CD4-positive, alpha-beta T cell treated with Interleukin-6 for 4 hours (primary cell): ENCODE measurements at regions not wholly inside any gene's neighbourhood (a gene's known extent, or its start where the extent isn't known, plus 50 kb on each side); places are given as distances from the start of the nearest gene placed in this dataset.
"Not testable (repeated sequence)": the region's sequence is repeated elsewhere in the genome, so short reads cannot be mapped to it uniquely, and the experiment has no call there.

ENCODE experiments used
- DNase-seq: peaks from one replicate; pipeline ENCODE4 v3.0.0-alpha.2; 2020; ENCODE audit warnings: mixed read lengths

DNA sequence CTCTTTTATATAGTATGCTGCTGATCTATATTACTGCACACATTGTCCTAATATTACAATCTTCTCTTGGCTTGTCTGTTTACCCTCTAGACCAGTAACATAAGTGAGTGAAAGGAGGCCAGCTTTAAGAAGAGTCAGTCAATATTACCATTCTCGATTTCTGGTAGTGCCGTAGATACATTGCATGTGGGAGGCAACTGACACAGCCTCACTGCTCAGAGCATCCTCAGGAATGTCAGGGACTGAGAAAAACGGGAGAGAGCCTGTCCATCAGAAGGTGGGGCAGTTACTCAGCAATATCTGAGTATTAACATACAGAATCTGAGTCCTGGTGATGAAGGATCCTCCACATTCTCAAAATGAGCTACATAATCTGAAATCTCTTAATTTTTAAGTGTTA, 259.9 kb downstream of the GJA1 start:
- DNase-seq: no peak

DNA sequence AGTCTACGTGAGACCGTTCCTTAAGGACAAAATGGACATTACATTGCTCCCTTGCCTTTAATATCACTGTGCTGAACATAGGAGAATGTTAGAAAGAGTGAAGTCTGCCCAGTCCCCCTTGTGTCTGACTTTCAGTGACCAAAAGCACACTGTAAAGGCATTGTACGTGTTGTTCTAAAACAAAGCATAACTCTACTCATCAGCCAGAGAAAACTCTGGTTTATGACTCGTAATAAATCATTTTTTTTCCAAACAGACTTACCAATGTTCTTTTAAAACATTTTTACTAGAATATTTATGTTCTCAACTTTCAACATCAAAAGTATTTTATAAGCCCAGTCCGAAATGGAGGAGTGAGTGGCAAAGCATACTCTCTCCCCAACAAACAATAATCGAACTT, 262.5 kb downstream of the GJA1 start:
- DNase-seq: no peak

DNA sequence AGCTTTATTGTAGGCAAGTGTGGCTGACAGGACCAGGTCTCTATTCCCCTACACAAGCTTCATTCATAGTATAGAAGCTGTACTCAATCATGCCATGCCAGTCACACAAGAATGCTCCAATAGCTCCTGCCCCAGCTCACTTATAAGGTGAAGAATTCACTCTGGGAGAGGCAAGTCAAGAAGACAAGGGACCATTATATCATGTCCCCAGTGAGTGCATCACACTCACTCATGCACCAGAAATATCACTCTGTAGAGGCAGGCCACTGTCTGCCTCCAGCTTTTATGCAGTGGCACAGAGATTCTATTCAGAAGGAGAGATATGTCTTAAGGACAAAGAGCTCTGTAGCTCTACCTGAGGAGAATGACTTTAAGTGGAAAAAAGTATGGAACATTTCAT, 263.2 kb downstream of the GJA1 start:
- no peak for DNase-seq

DNA sequence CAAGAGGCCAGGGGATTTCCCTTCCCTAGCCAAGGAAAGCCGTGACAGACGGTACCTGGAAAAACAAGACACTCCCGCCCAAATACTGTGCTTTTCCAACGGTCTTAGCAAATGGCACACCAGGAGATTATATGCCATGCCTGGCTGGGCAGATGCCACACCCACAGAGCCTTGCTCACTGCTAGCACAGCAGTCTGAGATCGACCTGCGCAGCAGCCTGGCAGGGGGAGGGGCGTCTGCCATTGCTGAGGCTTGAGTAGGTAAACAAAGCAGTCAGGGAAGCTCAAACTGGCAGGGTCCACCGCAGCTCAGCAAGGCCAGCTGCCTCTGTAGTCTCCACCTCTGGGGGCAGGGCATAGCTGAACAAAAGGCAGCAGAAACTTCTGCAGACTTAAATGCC, 267.7 kb downstream of the GJA1 start:
- not testable (repeated sequence) for DNase-seq

DNA sequence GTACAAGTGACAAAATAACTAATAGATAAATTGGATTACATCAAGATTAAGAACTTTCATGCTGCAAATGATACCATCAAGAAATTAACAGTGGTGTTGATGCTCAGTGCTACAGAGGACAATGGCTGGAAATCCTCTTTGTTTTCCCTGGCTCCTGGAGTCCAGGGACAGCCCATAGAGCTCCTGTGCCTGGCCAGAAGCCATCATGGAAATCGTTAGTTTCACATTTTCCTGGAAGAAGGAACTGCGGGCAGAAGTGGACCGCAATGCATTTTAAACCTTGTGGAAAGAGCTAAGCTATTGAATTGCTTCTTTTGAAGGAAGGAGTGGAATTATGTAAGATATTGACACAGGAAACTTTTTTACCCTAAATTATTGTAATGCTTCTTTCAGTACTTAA, 276.0 kb downstream of the GJA1 start:
- DNase-seq: no peak

DNA sequence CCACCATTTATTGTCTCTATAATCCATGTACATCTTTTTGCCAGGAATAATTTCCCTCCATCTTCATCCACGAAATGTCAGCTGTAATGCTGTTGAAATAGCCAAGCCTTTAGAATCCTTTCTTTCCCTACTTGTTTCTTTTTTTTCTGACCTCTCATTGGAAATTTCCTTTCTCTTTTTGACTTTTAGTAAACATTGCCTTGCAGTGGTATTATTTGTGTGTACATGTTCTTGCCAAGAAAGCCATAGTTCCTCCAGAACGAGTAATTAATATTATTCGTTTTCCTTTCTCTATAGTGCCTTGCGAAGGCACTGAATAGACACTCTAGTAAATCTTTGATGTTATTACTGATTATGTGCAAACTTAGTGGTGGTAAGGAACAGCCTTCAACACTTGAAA, 282.2 kb downstream of the GJA1 start:
- DNase-seq: no peak

DNA sequence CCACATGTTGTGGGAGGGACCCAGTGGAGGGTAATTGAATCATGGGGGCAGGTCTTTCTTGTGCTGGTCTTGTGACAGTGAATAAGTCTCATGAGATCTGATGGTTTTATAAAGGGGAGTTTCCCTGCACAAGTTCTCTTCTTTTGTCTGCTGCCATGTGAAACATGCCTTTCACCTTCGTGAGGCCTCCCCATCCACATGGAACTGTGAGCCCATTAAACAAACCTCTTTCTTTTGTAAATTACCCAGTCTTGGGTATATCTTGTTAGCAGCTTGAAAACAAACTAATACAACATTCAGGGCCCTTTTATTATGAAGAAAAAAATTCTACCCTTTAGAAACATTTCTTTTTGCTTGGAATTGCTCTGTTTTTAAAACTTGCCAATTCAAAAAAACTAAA, 285.4 kb downstream of the GJA1 start:
- DNase-seq: not testable (repeated sequence)

DNA sequence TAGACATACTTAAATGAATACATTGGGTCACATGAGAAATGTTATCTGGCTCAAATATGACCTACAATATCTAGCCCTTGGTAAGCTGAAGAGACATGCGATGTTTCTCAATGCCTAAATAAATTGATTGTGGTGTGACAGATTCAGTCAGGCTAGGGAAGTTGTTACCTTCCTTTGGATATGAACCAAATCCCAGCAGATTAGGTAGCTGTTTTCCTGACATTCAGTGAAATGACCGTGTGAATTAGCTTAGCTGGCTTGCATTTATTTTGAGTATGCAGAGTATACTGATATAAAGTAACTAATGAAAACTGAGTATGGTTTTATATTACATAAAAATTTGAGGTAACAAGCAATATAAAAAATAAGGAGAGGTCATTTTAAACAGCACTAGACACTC, 288.2 kb downstream of the GJA1 start:
- DNase-seq: no peak

DNA sequence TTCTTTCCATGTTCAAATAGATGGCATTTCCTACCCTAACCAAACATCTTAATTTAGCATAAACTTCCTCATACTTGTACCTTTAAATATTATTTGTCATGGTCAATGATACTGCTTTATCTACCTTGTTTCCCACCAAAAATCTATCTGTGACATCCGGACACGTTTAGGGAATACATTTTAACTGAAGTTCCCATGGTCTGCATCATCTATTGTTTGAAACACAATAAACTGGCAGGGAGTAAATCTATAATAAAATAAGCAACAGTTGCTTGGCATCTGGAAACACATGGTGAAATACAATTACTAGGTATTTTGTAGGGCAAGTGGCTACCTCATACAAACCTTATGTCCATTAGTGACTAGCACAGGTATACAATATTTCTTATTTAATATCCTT, 289.1 kb downstream of the GJA1 start:
- DNase-seq: no peak

DNA sequence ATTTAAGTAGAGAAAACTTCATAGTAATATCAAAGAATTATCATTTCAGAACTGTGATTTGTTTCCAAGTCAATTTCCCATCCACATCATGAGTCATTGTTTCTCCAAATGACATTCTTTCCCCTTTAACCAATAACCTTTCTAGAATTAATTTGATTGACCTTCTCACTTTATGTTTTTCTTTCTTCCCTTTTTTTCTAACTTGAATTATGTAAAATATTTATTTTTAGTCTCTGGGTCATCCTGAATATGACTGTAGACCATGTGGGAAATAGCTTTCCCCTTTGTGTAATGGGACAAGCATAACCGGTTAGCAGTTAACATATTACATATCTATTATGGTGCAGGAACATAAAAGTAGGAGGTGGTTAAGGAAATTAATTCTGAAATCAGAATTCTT, 291.1 kb downstream of the GJA1 start:
- no peak for DNase-seq

DNA sequence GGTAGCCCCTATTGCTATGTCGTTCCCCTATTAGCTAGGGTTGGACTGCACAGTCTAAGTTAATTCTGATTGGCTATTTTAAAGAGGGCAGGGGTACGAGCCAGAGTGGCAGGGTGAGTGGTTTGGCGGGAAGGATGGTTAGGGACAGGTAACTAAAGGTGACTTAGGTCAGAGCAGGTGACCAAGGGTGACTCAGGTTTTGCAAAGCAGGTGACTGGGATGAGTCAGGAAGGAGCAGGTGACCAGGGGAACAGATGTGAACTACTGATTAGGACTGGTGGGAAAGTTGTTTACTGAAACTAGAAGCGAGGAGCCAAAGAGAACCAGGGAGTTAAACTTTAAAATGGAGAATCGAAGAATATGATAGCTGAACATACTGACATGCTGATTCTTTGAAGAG, 295.2 kb downstream of the GJA1 start:
- no peak for DNase-seq

DNA sequence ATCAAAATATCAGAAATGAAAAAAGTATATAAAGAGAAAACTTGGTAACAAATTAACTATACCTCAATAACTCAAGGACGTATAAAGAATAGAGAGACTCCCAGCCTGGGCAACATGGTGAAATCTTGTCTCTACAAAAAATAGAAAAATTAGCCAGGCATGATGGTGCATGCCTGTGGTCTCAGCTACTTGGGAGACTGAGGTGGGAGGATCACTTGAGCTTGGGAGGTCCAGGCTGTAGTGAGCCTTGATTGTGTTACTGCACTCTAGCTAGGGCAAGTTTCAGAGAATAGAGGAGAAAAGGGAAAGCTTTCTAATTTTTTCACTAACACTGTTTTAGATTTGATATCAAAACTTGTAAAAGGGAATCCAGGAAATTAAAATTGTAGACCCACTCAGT, 295.9 kb downstream of the GJA1 start:
- no peak for DNase-seq

DNA sequence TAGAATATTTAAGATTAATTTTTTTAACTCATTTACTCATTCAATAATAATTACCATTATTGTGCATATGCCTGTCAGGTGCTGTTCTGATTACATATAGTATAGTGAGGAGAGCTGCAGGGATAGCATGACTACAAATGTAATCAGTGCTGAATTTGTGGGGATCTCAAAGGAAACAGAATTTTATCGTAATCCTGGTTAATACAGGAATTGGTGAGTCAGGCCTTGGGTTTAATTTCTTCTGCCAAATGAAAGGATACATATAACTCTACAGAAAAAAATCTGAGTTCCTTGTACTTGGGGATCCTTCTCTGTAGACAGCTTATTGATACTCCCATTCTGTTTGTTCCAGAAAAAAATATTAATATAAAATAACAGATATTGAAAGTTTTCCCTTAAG, 297.2 kb downstream of the GJA1 start:
- no peak for DNase-seq

DNA sequence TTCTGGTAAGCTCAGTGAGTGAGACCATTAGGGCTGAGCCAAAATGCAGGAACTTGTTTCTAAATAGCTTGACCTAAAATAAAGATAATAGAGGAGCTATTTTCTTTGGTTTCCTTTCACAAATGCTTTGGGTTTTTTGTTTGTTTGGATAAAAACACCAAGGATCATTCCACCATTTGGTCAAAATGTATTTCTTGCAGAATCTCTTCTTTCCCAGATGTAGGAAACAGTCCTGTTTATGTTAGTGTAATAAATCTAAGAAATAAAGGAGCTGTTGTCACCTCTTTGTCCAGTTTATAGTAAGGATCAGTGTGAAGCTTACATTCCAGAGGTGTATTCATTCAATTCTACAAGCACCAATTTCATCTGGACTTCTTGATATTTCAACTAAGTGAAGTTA, 297.8 kb downstream of the GJA1 start:
- no peak for DNase-seq

DNA sequence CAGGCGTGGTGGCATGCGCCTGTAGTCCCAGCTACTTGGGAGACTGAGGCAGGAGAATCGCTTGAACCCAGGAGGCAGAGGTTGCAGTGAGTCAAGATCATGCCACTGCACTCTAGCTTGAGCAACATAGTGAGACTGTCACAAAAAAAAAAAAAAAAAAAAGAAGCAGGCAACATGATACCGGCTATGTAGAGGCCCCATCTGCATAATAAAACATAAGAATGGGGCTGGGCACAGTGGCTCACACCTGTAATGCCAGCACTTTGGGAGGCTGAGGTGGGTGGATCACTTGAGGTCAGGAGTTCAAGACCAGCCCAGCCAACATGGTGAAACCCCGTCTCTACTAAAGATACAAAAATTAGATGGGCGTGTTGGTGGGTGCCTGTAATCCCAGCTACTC, 304.7 kb downstream of the GJA1 start:
- not testable (repeated sequence) for DNase-seq

DNA sequence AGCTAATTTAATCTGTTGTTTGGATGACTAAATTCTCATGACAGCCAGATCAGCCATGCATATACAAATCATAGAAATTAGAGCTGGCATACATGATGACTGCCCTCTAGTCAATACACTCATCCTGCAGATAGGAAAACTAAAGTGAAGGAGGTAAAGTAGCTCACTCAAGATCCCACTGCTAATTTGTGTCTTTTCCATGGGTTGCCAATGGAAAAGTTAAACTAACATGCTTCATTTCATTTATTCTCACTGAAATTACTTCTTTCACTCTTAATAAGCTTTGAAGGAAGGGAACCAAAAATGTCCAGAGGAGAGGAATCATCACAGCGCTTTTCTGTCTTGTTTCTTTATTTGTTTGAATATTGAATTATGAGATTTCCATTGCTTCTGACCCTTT, 308.2 kb downstream of the GJA1 start:
- no peak for DNase-seq

DNA sequence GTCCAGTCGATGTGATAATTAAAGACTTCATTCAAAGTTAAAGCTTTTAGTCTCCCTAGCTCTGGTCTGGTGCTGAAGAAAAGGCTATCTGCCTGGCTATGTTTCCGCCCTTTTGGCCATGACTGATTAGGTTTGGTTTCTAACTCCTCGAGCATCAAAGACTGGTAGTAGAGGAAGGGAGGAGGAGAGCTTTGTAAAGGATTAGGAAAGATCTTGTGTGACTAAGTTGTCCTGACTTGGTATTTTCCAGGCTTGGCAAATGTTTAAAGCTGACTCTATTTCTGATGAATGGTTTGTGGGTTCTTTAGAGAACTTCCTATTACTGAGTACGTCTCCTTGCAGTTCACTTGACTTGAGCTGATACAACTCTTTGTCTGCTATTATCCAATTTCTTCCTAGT, 312.9 kb downstream of the GJA1 start:
- DNase-seq: no peak

DNA sequence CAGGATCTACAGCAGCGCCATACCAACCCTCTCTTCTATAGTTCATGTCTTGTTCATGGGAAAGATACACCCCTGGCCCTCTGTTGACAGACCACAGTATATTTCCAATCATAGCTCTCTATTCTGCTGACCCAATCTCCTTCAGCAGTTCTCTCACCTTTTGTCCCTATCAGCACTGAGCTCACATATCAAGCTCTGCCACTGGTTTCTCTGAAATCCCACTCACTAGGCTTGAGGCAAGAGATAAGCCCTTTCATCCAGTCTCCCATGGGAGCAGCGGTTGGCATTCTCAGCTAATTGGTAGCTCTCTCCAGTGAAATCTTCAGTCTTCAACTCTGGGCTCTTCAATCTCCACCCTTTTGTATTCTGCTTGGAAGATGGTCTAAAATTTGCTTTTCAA, 313.4 kb downstream of the GJA1 start:
- DNase-seq: no peak

DNA sequence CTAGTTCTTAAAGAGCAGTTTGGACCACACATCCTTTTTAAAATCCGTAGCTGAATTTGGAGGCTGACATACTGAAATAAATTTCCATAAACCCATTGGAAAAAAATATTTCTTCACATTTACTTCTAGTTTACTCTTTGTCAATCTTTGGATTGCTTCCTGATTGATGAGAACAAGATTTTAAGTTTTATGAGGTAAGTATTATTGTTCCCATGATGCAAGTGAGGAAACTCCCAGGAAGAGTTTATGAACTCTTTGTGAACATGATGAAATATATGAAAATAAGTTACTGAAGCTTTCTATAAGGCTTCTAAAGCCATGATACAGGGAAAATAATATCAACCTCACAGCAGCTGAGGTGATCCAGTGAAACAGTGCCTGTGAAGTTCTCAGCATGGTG, 320.0 kb downstream of the GJA1 start:
- no peak for DNase-seq

DNA sequence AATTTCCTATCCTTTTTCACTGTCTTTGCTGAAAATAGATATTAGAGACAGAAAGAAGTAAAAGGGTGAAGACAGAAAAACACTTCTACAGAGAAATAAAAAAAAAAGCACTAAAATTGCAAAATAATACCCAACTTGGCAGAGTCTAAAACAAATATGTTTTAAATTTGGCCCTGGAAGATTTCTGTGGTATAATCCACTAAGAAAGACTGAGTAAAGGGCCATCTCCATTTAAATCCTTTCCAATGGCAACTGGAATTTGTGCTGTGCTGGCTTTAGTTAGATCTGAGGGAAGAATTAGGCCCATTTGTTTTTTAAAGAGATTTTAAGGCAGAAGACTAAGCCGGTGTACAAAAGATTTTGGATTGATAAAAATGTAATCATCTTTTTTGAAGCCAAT, 321.2 kb downstream of the GJA1 start:
- DNase-seq: no peak

DNA sequence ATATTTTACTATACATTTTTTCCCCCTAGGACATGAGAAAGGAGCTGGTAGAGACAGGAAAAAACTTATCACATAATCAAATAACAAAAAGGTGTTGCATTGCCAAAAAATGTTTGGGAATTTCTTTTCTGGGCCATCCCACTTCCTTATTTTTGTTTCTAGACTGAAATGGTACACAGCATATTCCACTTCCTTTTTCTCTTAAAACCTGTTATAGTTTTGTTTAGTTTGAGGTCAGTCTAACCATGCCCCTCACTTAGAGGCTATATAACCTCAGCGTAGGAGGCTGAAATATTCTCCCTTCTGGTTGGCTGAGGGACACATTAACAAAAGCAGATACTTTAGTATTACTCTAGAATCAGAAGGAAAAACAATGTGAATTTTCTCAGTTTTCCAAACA, 323.9 kb downstream of the GJA1 start:
- no peak for DNase-seq

DNA sequence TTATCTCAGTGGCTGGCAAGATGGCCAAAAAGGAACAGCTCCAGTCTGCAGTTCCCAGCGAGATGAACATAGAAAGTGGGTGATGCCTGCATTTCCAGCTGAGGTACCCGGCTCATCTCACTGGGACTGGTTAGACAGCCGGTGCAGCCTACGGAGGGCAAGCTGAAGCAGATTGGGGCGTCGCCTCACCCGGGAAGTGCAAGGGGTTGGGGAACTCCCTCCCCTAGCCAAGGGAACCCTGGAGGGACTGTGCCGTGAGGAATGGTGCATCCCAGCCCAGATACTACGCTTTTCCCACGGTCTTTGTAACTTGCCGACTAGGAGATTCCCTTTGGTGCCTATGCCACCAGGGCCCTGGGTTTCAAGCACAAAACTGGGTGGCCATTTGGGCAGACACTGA, 324.7 kb downstream of the GJA1 start:
- DNase-seq: no peak

DNA sequence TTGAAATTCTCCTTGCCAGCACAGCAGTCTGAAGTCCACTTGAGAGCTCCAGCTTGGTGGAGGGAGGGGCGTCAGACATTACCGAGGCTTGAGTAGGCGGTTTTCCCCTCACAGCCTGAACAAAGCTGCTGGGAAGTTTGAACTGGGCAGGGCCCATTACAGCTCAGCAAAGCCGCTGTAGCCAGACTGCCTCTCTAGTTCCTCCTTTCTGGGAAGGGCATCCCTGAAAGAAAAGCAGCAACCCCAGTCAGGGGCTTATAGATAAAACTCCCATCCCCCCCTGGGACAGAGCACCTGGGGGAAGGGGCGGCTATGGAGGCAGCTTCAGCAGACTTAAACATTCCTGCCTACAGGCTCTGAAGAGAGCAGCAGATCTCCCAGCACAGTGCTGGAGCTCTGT, 325.3 kb downstream of the GJA1 start:
- no peak for DNase-seq

DNA sequence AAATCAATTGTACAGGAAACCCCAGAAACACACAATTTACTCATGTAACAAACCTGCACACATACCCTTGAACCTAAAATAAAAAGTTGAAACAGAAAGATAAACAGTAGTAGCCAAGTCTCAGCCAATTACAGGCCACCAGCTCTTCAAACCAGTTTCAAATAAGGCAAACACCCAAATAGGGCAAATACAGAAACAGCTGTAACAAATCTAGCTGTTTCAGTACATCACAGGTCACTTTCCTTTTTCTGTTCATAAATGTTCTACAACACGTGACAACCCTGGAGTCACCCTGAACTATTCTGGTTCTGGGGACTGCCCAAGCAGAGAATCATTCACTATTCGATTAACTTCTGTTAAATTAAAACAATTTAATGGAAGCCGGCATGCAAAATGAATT, 329.0 kb downstream of the GJA1 start:
- DNase-seq: no peak

DNA sequence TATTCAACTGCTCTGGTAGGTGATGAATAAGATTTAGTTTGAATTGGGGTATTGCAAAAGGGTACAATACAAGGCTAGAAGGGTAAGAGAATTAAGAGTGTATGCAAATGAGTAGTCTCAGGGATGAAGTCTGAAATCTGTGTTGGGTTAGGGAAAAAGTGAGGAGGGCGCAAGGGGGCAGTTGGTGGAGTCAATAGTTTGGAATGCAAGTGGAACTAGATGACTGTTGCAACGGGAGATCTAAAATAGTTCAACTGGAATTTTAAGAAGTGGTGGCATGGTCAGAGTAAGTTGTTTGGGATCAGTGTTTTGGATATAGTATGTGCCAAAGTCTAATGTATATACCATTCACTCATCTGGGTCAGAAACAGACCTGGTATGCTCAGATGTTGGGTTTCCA, 329.6 kb downstream of the GJA1 start:
- DNase-seq: no peak

DNA sequence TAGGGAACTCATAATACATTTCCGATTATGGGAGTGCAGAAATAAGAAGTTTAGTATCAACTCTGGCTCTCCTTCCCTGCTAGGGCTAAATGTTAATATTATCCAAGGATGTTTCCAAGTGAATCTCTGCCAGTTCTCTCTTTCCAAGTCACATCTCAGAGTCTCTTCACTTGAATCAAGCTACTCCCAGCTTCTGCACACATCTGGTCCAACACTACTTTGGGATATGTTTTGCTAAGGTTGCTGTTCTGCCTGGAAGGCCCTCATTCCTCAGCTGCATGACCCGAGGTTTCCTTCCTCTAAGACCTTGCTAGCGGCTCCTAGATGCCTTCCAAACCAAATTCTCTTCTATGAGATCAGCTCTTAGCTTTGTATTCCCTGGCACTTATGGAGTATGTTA, 331.8 kb downstream of the GJA1 start:
- no peak for DNase-seq
